ENCODE measurements at regions not wholly inside any gene's neighbourhood (a gene's known extent, or its start where the extent isn't known, plus 50 kb on each side); places are given as distances from the start of the nearest gene placed in this dataset.
A peak's percentile ranks its signal among the peaks of the same experiment; 100 is the strongest.

DNA sequence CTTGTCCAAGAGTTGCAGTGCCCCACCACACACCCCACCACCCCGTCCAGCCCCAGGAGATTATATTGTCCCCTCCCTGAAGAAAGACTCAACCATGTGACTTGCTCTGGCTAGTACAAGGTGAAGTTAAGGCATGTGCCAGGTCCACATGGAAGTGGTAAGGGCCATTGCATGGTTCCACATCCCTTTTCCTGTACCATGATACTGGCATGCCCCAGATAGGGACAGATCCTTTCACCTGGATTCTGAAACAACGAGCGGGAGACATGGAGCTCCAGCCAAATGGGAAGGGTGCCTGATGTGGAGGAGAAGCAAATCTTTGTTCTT lies 141.5 kb upstream of the APCDD1 start:
- Mint-ChIP-seq H3K4me3 (no peak overlapping the region), H3K27me3 (peaks cover 6% of the 10 kb centered on the region), H3K4me1 (peaks cover 30% of the 10 kb centered on the region), H3K27ac (no peak overlapping the region), H3K9me3 (no peaks in the 10 kb centered on the region), H3K36me3 (no peaks in the 10 kb centered on the region)
- no peak for ATAC-seq

DNA sequence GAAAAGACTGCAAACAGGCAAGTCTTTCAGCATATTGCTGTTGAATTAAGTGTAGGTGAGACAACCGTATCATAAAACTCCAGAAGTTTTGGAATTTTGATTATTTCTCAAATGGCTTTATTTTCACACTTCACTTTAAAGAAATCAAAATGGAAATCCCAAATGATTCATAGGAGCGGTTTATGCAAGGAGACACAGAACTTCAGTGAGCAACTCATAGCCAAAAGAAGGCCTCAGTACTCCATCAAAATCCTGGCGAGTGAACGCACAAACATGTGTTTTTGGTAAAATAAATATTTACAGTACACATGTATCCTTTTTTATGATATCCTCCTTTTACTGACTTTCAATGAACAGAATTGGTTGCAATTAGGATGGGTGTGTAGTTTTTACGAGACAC lies 140.4 kb upstream of the APCDD1 start:
- Mint-ChIP-seq H3K27me3 (peaks cover 10% of the 10 kb centered on the region), H3K4me3 (no peak overlapping the region), H3K27ac (no peak overlapping the region), H3K9me3 (no peaks in the 10 kb centered on the region), H3K4me1 (peaks cover 32% of the 10 kb centered on the region), H3K36me3 (no peaks in the 10 kb centered on the region)
- ATAC-seq, result no peak

DNA sequence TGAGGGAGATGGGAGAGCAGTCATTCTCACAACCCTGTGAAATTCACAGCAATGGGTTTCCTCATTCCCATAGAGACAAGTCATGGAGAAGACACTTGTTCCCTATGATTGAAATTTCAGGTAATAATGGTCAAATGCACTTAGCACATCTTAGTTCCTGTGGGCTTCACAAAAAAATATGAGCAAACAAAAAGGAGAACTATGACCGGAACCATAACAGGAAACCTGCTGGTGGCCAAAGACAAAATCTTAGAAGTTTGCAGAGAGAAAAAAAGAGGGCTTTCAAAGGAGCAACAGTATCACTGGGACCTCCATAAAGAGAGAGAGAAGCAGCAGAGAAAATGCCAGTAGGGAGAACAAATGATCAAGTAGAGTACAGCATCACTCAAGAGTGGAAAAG lies 138.9 kb upstream of the APCDD1 start:
- H3K27me3 Mint-ChIP-seq, result peaks cover 10% of the 10 kb centered on the region
- no peaks in the 10 kb centered on the region for H3K9me3 Mint-ChIP-seq
- H3K4me1 Mint-ChIP-seq, result peaks cover 40% of the 10 kb centered on the region
- no peak overlapping the region for H3K27ac Mint-ChIP-seq
- ATAC-seq, result no peak
- no peaks in the 10 kb centered on the region for H3K36me3 Mint-ChIP-seq
- H3K4me3 Mint-ChIP-seq, result no peak overlapping the region

GRCh38 chr18:10316778-10317177 lies 137.7 kb upstream of the APCDD1 start:
- Mint-ChIP-seq H3K4me3 (no peak overlapping the region), H3K27ac (no peak overlapping the region)
- ATAC-seq, result no peak

DNA sequence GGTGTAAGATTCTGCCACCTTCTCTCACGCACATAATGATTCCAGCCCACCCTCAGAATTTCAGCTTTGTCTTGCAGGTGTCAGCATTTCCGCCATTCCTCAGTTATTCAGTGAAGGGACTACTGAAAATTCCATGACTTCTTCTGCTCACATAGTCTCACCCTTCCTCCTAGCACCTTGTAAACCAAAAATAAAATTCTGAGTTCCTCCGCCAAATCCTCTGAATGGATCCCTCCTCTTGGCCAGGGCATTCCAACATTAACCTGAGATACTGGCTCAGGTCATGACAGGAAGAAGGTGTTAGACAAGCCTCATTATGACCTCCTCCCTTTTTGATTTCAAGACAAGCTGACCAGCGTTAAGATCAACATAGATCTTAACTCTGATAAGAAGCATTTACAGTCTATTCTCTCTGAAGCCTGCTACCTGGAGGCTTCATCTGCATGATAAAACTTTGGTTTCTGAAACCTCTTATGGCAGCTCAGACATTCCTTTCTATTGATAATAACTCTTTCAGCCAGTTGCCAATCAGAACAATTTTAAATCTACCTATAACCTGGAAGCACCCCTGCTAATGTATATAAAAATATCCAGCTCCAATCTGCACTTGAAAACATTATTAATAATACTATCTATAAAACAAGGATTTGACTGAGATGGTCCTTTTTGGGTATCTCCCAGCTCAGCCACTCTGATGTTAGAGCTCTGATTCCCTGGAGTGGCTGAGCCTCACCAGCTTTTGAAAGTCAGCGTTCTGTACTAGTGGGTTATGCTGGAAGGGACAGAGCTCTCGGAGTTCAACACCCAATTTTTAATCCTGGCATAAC lies 136.4 kb upstream of the APCDD1 start:
- no peak overlapping the region for H3K27ac Mint-ChIP-seq
- no peaks in the 10 kb centered on the region for H3K9me3 Mint-ChIP-seq
- H3K27me3 Mint-ChIP-seq, result peaks cover 10% of the 10 kb centered on the region
- peaks cover 45% of the 10 kb centered on the region for H3K4me1 Mint-ChIP-seq
- no peaks in the 10 kb centered on the region for H3K36me3 Mint-ChIP-seq
- no peak overlapping the region for H3K4me3 Mint-ChIP-seq
- ATAC-seq, result no peak

More at GRCh38 chr18:10316778-10317177, 137.7 kb upstream of the APCDD1 start:
- H3K9me3 Mint-ChIP-seq, result no peaks in the 10 kb centered on the region
- H3K36me3 Mint-ChIP-seq, result no peaks in the 10 kb centered on the region
- peaks cover 10% of the 10 kb centered on the region for H3K27me3 Mint-ChIP-seq
- H3K4me1 Mint-ChIP-seq, result peaks cover 40% of the 10 kb centered on the region

GRCh38 chr18:10318691-10318970 lies 135.8 kb upstream of the APCDD1 start:
- Mint-ChIP-seq H3K4me1 (peaks cover 46% of the 10 kb centered on the region), H3K4me3 (no peak overlapping the region), H3K27me3 (peaks cover 10% of the 10 kb centered on the region), H3K9me3 (no peaks in the 10 kb centered on the region), H3K36me3 (no peaks in the 10 kb centered on the region), H3K27ac (no peak overlapping the region)
- no peak for ATAC-seq

GRCh38 chr18:10319026-10319425 lies 135.4 kb upstream of the APCDD1 start:
- H3K27me3 Mint-ChIP-seq, result peaks cover 10% of the 10 kb centered on the region
- H3K36me3 Mint-ChIP-seq, result no peaks in the 10 kb centered on the region
- H3K4me1 Mint-ChIP-seq, result peaks cover 46% of the 10 kb centered on the region
- no peak overlapping the region for H3K4me3 Mint-ChIP-seq
- H3K27ac Mint-ChIP-seq, result no peak overlapping the region
- H3K9me3 Mint-ChIP-seq, result no peaks in the 10 kb centered on the region
- ATAC-seq, result no peak

DNA sequence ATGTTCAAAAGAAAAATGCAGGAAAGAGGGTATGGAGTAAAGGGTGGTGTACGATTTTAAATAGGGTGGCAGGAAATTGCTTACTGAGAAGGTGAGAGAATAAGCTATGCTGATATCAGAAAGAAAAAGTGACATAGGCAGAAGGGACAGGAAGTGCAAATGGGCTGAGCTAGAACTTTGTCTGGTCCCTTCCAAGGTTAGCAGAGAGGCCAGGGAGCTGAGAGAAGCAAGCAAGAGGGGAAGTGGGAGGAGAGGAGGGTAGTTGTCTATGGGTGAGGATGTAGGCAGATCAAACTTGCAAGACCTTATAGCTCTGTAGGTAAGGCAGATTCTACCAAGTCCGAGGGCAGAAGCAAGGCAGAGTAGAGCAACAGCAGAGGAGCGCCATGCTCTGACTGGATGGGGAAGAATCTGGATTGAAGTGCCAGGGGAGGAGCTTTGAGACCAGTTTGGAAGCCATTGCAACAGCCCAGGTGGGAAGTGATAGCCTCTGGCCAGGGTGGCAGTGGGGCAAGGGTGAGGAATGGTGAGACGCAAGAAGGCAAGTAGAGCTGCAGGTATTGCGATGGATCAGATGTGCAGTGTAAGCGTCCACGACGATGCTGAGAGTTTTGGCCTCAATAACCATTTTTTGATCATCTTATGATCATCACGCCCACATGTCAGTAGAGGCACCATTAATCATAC lies 134.4 kb upstream of the APCDD1 start:
- Mint-ChIP-seq H3K36me3 (no peaks in the 10 kb centered on the region), H3K27me3 (peaks cover 10% of the 10 kb centered on the region), H3K27ac (no peak overlapping the region), H3K4me3 (no peak overlapping the region), H3K9me3 (no peaks in the 10 kb centered on the region), H3K4me1 (peaks cover 44% of the 10 kb centered on the region)
- no peak for ATAC-seq

- no peak overlapping the region for H3K4me3 Mint-ChIP-seq
- H3K36me3 Mint-ChIP-seq, result no peaks in the 10 kb centered on the region
- H3K27me3 Mint-ChIP-seq, result peaks cover 10% of the 10 kb centered on the region
- H3K4me1 Mint-ChIP-seq, result peaks cover 37% of the 10 kb centered on the region
- no peak overlapping the region for H3K27ac Mint-ChIP-seq
- H3K9me3 Mint-ChIP-seq, result no peaks in the 10 kb centered on the region
- no peak for ATAC-seq
These were observed 133.6 kb upstream of the APCDD1 start for GRCh38 chr18:10320791-10321190.

DNA sequence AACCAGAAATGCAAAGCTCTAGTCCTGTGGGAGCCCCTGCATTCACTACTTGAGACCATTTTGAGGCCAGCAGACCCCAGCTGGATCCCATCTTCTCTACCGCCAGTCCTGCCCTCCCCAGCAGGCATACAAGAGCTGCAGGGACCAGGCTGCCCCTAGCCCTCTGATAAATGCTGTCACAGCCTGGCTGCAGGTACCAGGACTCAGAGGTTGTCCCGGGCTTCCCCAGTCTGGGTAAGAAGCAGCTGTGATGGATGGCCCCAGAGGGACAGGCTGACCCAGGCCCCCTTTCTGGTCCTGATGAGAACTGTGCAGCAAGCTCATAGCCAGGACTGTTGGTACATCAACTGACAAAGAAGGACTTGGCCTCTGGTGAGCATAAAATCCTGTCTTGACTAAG lies 132.9 kb upstream of the APCDD1 start:
- Mint-ChIP-seq H3K4me3 (no peak overlapping the region), H3K9me3 (no peaks in the 10 kb centered on the region), H3K27me3 (peaks cover 10% of the 10 kb centered on the region), H3K27ac (no peak overlapping the region), H3K4me1 (peaks cover 30% of the 10 kb centered on the region), H3K36me3 (no peaks in the 10 kb centered on the region)
- ATAC-seq, result peak; percentile 18

DNA sequence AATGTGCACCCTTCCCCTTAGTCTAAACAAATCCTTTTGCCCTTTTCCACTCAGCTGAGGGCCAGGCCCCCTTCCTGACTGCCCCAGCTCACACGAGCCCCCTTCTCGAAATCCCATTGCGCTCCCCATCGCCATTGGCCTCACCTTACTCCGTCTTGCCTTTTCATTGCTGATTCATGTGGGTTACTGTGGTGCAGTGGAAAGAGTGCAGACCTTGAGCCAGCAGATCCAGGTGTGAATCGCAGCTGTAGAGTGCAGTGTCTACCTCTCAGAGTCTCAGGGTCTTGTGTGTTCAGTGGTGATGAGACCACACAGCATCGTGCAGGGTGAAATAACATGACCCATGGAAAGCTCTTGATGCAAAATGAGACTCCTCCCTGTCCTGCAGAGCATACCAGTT lies 132.4 kb upstream of the APCDD1 start:
- peaks cover 10% of the 10 kb centered on the region for H3K27me3 Mint-ChIP-seq
- no peaks in the 10 kb centered on the region for H3K36me3 Mint-ChIP-seq
- peak; percentile 42 for ATAC-seq
- H3K4me3 Mint-ChIP-seq, result no peak overlapping the region
- H3K27ac Mint-ChIP-seq, result no peak overlapping the region
- no peaks in the 10 kb centered on the region for H3K9me3 Mint-ChIP-seq
- peaks cover 26% of the 10 kb centered on the region for H3K4me1 Mint-ChIP-seq

- peaks cover 21% of the 10 kb centered on the region for H3K4me1 Mint-ChIP-seq
- H3K27me3 Mint-ChIP-seq, result peaks cover 9% of the 10 kb centered on the region
- no peak overlapping the region for H3K4me3 Mint-ChIP-seq
- peak; percentile 14 for ATAC-seq
- no peaks in the 10 kb centered on the region for H3K36me3 Mint-ChIP-seq
- no peaks in the 10 kb centered on the region for H3K9me3 Mint-ChIP-seq
- no peak overlapping the region for H3K27ac Mint-ChIP-seq
These were observed 132.0 kb upstream of the APCDD1 start for GRCh38 chr18:10322435-10322834.

- Mint-ChIP-seq H3K9me3 (no peaks in the 10 kb centered on the region), H3K27ac (no peak overlapping the region), H3K36me3 (no peaks in the 10 kb centered on the region), H3K27me3 (no peaks in the 10 kb centered on the region), H3K4me3 (no peak overlapping the region), H3K4me1 (no peaks in the 10 kb centered on the region)
- no peak for ATAC-seq
These were observed 125.3 kb upstream of the APCDD1 start for GRCh38 chr18:10329101-10329500.

GRCh38 chr18:10330428-10330827 lies 124.0 kb upstream of the APCDD1 start:
- H3K4me3 Mint-ChIP-seq, result no peak overlapping the region
- ATAC-seq, result no peak
- H3K27me3 Mint-ChIP-seq, result no peaks in the 10 kb centered on the region
- no peaks in the 10 kb centered on the region for H3K9me3 Mint-ChIP-seq
- no peaks in the 10 kb centered on the region for H3K36me3 Mint-ChIP-seq
- no peak overlapping the region for H3K27ac Mint-ChIP-seq
- H3K4me1 Mint-ChIP-seq, result no peaks in the 10 kb centered on the region

GRCh38 chr18:10332452-10332851 lies 122.0 kb upstream of the APCDD1 start:
- H3K4me3 Mint-ChIP-seq, result no peak overlapping the region
- H3K27ac Mint-ChIP-seq, result no peak overlapping the region
- ATAC-seq, result no peak
- H3K4me1 Mint-ChIP-seq, result no peaks in the 10 kb centered on the region
- H3K27me3 Mint-ChIP-seq, result no peaks in the 10 kb centered on the region
- H3K36me3 Mint-ChIP-seq, result no peaks in the 10 kb centered on the region
- H3K9me3 Mint-ChIP-seq, result no peaks in the 10 kb centered on the region

- H3K4me1 Mint-ChIP-seq, result no peaks in the 10 kb centered on the region
- H3K36me3 Mint-ChIP-seq, result no peaks in the 10 kb centered on the region
- no peaks in the 10 kb centered on the region for H3K27me3 Mint-ChIP-seq
These were observed 117.6 kb upstream of the APCDD1 start for GRCh38 chr18:10336749-10337350.

More at GRCh38 chr18:10336749-10337350, 117.6 kb upstream of the APCDD1 start:
- Mint-ChIP-seq H3K9me3 (peaks cover 5% of the 10 kb centered on the region), H3K27ac (no peak overlapping the region), H3K4me3 (no peak overlapping the region)
- ATAC-seq, result no peak

Measured in stimulated activated memory B cell treated with anti-CD40 and anti-IgM and Interleukin-4, amounts not matched to agents 10 μg/mL and 1 μg/mL and 100 μg/mL, for 72 hours (primary cell).